ENCODE measurements at regions not wholly inside any gene's neighbourhood (a gene's known extent, or its start where the extent isn't known, plus 50 kb on each side); places are given as distances from the start of the nearest gene placed in this dataset.

- TF ChIP-seq CTCF (IDR thresholded peaks at IDR 0.05) (no peak), EP300 (IDR thresholded peaks at IDR 0.05; ENCODE audit: borderline replicate concordance in 1 of 2, low read depth in 1 of 2, low read length in 1 of 2) (no peak), TCF12 (IDR thresholded peaks at IDR 0.05) (no peak), MXI1 (IDR thresholded peaks at IDR 0.05; ENCODE audit: low read depth, low read length) (no peak), RCOR1 (IDR thresholded peaks at IDR 0.05; ENCODE audit: low read length) (no peak), RFX5 (IDR thresholded peaks at IDR 0.05; ENCODE audit: low read length) (no peak), FOXJ3 (CRISPR knock-in tag; IDR thresholded peaks at IDR 0.05) (no peak), POLR2AphosphoS5 (IDR thresholded peaks at IDR 0.05; ENCODE audit: low read depth, low read length) (no peak), USF2 (IDR thresholded peaks at IDR 0.05; ENCODE audit: borderline replicate concordance, low read depth, low read length) (no peak), TAF1 (IDR thresholded peaks at IDR 0.05; ENCODE audit: borderline replicate concordance, low read depth, low read length) (no peak), ELF1 (IDR thresholded peaks at IDR 0.05) (no peak), EZH2phosphoT487 (IDR thresholded peaks at IDR 0.05; ENCODE audit: borderline replicate concordance, low read depth) (no peak), REST (IDR thresholded peaks at IDR 0.05; ENCODE audit: low read depth, low read length) (no peak), SMC3 (IDR thresholded peaks at IDR 0.05; ENCODE audit: low read depth, low read length) (no peak)
Measured at GRCh38 chr14:55513491-55513890, 66.5 kb upstream of the KTN1 start.

Measured in SK-N-SH (cell line).